ENCODE measurements at regions not wholly inside any gene's neighbourhood (a gene's known extent, or its start where the extent isn't known, plus 50 kb on each side); places are given as distances from the start of the nearest gene placed in this dataset.

GRCh38 chr9:23555851-23556250 lies 270.2 kb downstream of the ELAVL2 start:
- no peaks in the 10 kb centered on the region for H3K27me3 ChIP-seq (replicated peaks; ENCODE audit: insufficient read depth)
- ATAC-seq (ENCODE audit: insufficient number of reproducible peaks, low FRiP score, low read depth), result no peak
- no peaks in the 10 kb centered on the region for H3K4me1 ChIP-seq (ENCODE audit: control insufficient read depth in 1 of 2, low read depth in 2 of 2)
- no peaks in the 10 kb centered on the region for H3K9me3 ChIP-seq
- no peak for DNase-seq (ENCODE audit: low spot score)
- no peaks in the 10 kb centered on the region for H3K36me3 ChIP-seq
- TF ChIP-seq CTCF (IDR thresholded peaks at IDR 0.05), result no peak
- no peak overlapping the region for H3K4me3 ChIP-seq
- no peak overlapping the region for H3K27ac ChIP-seq

GRCh38 chr9:23556459-23556858 lies 269.6 kb downstream of the ELAVL2 start:
- H3K27me3 ChIP-seq (replicated peaks; ENCODE audit: insufficient read depth), result no peaks in the 10 kb centered on the region
- H3K36me3 ChIP-seq, result no peaks in the 10 kb centered on the region
- no peaks in the 10 kb centered on the region for H3K4me1 ChIP-seq (ENCODE audit: control insufficient read depth in 1 of 2, low read depth in 2 of 2)
- ATAC-seq (ENCODE audit: insufficient number of reproducible peaks, low FRiP score, low read depth), result no peak
- no peak for DNase-seq (ENCODE audit: low spot score)
- H3K27ac ChIP-seq, result no peak overlapping the region
- no peak overlapping the region for H3K4me3 ChIP-seq
- TF ChIP-seq CTCF (IDR thresholded peaks at IDR 0.05), result no peak
- H3K9me3 ChIP-seq, result no peaks in the 10 kb centered on the region

- ATAC-seq (ENCODE audit: insufficient number of reproducible peaks, low FRiP score, low read depth) (no peak), DNase-seq (ENCODE audit: low spot score) (no peak)
- H3K4me3 ChIP-seq, result no peak overlapping the region
- no peak for TF ChIP-seq CTCF (IDR thresholded peaks at IDR 0.05)
- no peaks in the 10 kb centered on the region for H3K36me3 ChIP-seq
- H3K27ac ChIP-seq, result no peak overlapping the region
- H3K27me3 ChIP-seq (replicated peaks; ENCODE audit: insufficient read depth), result no peaks in the 10 kb centered on the region
- no peaks in the 10 kb centered on the region for H3K9me3 ChIP-seq
- H3K4me1 ChIP-seq (ENCODE audit: control insufficient read depth in 1 of 2, low read depth in 2 of 2), result no peaks in the 10 kb centered on the region
Measured at GRCh38 chr9:23557689-23558088, 268.4 kb downstream of the ELAVL2 start.

GRCh38 chr9:23559522-23559921 lies 266.5 kb downstream of the ELAVL2 start:
- no peak for ATAC-seq (ENCODE audit: insufficient number of reproducible peaks, low FRiP score, low read depth)
- no peak for TF ChIP-seq CTCF (IDR thresholded peaks at IDR 0.05)

GRCh38 chr9:23563517-23563916 lies 262.5 kb downstream of the ELAVL2 start:
- DNase-seq (ENCODE audit: low spot score), result no peak
- no peaks in the 10 kb centered on the region for H3K4me1 ChIP-seq (ENCODE audit: control insufficient read depth in 1 of 2, low read depth in 2 of 2)
- H3K9me3 ChIP-seq, result no peaks in the 10 kb centered on the region
- no peaks in the 10 kb centered on the region for H3K36me3 ChIP-seq
- H3K27ac ChIP-seq, result no peak overlapping the region
- no peaks in the 10 kb centered on the region for H3K27me3 ChIP-seq (replicated peaks; ENCODE audit: insufficient read depth)
- no peak for TF ChIP-seq CTCF (IDR thresholded peaks at IDR 0.05)
- no peak for ATAC-seq (ENCODE audit: insufficient number of reproducible peaks, low FRiP score, low read depth)
- no peak overlapping the region for H3K4me3 ChIP-seq

More at GRCh38 chr9:23559522-23559921, 266.5 kb downstream of the ELAVL2 start:
- Histone ChIP-seq H3K36me3 (no peaks in the 10 kb centered on the region), H3K9me3 (no peaks in the 10 kb centered on the region), H3K27me3 (replicated peaks; ENCODE audit: insufficient read depth) (no peaks in the 10 kb centered on the region), H3K4me3 (no peak overlapping the region), H3K4me1 (ENCODE audit: control insufficient read depth in 1 of 2, low read depth in 2 of 2) (no peaks in the 10 kb centered on the region), H3K27ac (no peak overlapping the region)
- no peak for DNase-seq (ENCODE audit: low spot score)

Data from thoracic aorta (tissue), 2 donors.